ENCODE measurements at regions not wholly inside any gene's neighbourhood (a gene's known extent, or its start where the extent isn't known, plus 50 kb on each side); places are given as distances from the start of the nearest gene placed in this dataset.
"Not testable (repeated sequence)": the region's sequence is repeated elsewhere in the genome, so short reads cannot be mapped to it uniquely, and the experiment has no call there.

DNA sequence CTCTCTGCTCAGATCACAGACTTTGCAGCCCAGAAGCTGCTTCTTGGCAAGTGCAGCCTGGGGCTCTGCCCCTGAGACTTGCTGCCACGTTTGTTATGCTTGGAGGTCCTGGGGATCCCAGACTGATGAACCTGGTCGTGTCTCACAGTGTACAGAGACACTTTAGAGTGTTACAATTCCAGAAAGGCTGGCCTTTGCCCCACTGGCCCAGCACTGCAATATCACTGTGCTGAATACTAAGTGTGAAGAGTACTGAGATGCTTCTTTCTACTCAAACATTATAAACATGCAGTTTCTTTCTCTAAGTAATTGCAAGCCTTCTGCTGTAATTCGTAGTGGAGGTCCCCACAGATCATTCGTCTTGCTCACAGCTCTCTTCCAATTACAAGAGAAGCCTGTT lies 133.2 kb downstream of the MAP3K21 start:
- POLR2A ChIA-PET: no interaction called here
- H3K27me3 ChIP-seq (ENCODE audit: control insufficient read depth, insufficient read depth, low read length): no peaks in the 10 kb centered on the region
- H3K4me3 ChIP-seq (ENCODE audit: low read depth, low read length): no peak overlapping the region
- CTCF ChIA-PET: no interaction called here
- H3K27ac ChIP-seq (ENCODE audit: low read depth, low read length): no peak overlapping the region
- DNase-seq (ENCODE audit: low read depth, low spot score): no peak
- H3K9me3 ChIP-seq (ENCODE audit: control insufficient read depth, insufficient read depth, low read length): peaks cover 12% of the 10 kb centered on the region
- TF ChIP-seq, protein P1, sequence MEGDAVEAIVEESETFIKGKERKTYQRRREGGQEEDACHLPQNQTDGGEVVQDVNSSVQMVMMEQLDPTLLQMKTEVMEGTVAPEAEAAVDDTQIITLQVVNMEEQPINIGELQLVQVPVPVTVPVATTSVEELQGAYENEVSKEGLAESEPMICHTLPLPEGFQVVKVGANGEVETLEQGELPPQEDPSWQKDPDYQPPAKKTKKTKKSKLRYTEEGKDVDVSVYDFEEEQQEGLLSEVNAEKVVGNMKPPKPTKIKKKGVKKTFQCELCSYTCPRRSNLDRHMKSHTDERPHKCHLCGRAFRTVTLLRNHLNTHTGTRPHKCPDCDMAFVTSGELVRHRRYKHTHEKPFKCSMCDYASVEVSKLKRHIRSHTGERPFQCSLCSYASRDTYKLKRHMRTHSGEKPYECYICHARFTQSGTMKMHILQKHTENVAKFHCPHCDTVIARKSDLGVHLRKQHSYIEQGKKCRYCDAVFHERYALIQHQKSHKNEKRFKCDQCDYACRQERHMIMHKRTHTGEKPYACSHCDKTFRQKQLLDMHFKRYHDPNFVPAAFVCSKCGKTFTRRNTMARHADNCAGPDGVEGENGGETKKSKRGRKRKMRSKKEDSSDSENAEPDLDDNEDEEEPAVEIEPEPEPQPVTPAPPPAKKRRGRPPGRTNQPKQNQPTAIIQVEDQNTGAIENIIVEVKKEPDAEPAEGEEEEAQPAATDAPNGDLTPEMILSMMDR (IDR thresholded peaks at IDR 0.05; ENCODE audit: low read depth, low read length): no peak

DNA sequence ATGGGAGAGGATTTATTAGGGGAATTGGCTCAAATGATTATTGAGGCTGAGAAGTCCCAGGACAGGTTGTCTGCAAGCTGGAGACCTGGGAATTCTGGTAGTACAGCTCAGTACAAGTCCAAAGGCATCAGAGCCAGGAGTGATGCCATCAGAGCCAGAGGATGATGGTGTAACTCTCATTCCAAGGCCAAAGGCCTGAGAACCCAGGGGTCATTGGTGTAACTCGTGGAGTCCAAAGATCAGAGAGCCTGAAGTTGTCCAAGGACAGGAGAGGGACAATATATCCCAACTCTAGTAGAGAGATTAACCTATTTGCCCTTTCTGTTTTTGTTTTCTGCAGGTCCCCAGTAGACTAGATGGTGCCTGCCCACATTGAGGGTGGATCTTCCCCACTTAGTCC lies 134.3 kb downstream of the MAP3K21 start:
- ChIA-PET POLR2A (no interaction called here), CTCF (no interaction called here)
- H3K27ac ChIP-seq (ENCODE audit: low read depth, low read length): no peak overlapping the region
- no peaks in the 10 kb centered on the region for H3K27me3 ChIP-seq (ENCODE audit: control insufficient read depth, insufficient read depth, low read length)
- no peak for DNase-seq (ENCODE audit: low read depth, low spot score)
- no peak overlapping the region for H3K4me3 ChIP-seq (ENCODE audit: low read depth, low read length)
- peaks cover 18% of the 10 kb centered on the region for H3K9me3 ChIP-seq (ENCODE audit: control insufficient read depth, insufficient read depth, low read length)
- TF ChIP-seq, protein P1 (IDR thresholded peaks at IDR 0.05; ENCODE audit: low read depth, low read length): no peak

DNA sequence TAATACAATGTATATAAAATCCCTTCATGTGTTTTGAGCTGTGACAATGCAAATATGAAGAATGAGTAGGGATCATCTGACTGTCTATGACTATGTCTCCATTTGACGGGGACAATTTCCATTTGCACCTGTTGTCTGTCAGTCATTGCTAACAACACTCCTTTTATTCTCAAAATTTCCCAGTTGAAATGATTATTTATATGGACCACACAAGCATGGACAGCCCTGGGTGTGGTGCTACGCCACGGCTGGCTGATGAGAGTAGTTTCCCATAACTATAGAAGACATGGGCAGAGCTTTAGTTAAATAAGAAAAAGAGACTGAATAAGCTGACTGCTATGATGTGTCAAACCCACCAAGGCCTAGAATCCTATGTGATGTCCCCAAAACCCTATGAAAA lies 135.8 kb downstream of the MAP3K21 start:
- DNase-seq (ENCODE audit: low read depth, low spot score): no peak
- Histone ChIP-seq H3K4me3 (ENCODE audit: low read depth, low read length) (no peak overlapping the region), H3K27ac (ENCODE audit: low read depth, low read length) (no peak overlapping the region), H3K9me3 (ENCODE audit: control insufficient read depth, insufficient read depth, low read length) (peaks cover 18% of the 10 kb centered on the region), H3K27me3 (ENCODE audit: control insufficient read depth, insufficient read depth, low read length) (no peaks in the 10 kb centered on the region)
- TF ChIP-seq, protein P1 (IDR thresholded peaks at IDR 0.05; ENCODE audit: low read depth, low read length): no peak
- ChIA-PET CTCF (no interaction called here), POLR2A (no interaction called here)

DNA sequence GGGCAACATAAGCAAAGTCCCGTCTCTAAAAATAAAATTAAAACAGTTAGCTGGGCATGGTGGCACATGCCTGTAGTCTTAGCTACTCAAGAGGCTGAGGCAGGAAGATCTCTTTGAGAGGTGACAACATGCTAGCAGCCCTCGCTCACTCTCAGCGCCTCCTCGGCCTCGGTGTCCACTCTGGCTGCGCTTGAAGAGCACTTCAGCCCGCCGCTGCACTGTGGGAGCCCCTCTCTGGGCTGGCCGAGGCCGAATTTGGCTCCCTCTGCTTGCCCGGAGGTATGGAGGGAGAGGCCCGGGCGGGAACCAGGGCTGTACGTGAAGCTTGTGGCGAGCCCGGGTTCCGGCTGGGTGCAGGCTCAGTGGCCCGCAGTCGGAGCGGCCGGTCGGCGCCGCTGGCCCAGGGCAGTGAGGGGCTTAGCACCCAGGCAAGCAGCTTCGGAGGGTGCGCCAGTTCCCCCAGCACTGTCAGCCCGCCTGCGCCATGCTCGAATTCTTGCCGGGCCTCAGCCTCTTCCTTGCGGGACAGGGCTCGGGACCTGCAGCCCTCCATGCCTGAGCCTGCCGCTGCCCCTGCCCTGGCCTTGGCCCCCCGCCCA lies 138.3 kb downstream of the MAP3K21 start:
- ChIA-PET CTCF (no interaction called here), POLR2A (no interaction called here)
- DNase-seq (ENCODE audit: low read depth, low spot score): no peak
- H3K4me3 ChIP-seq (ENCODE audit: low read depth, low read length): no peak overlapping the region
- no peaks in the 10 kb centered on the region for H3K27me3 ChIP-seq (ENCODE audit: control insufficient read depth, insufficient read depth, low read length)
- TF ChIP-seq, protein P1 (IDR thresholded peaks at IDR 0.05; ENCODE audit: low read depth, low read length): no peak
- H3K9me3 ChIP-seq (ENCODE audit: control insufficient read depth, insufficient read depth, low read length): peaks cover 11% of the 10 kb centered on the region
- no peak overlapping the region for H3K27ac ChIP-seq (ENCODE audit: low read depth, low read length)

DNA sequence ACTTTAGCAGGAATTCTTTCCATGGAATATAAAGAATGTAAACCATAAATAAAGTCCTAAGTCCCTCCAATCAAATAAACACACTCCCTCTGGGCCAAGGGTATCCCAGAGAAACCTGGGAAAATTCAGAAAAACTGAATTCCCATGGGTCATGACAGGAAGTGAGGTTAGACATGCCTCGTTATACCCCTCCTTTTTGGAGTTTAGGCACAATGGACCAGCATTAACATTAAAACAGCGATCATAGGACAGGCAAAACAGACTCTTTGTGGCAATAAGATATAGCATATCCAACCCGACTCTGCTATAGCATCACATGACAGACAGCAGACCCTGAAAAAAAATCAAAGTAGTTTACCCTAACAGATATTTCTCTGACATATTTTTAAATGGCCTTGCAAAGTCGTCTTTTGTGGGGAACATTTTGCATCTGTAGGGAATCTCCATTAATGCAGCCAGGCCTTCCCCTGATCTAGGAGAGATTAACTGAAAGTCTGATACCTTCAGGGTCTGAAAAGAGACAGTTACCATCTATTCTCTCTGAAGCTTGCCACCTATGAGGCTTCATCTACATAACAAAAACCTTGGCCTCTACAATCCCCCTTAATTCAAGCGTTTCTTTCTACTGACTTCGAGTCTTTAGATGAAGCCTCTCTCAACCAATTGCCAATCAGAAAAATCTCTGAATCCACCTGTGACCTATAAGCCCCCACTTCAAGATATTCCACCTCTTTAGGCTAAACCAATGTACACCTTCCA lies 143.0 kb upstream of the KCNK1 start:
- CTCF ChIA-PET: no interaction called here
- no peaks in the 10 kb centered on the region for H3K27me3 ChIP-seq (ENCODE audit: control insufficient read depth, insufficient read depth, low read length)
- H3K27ac ChIP-seq (ENCODE audit: low read depth, low read length): no peak overlapping the region
- H3K4me3 ChIP-seq (ENCODE audit: low read depth, low read length): no peak overlapping the region
- TF ChIP-seq, protein P1 (IDR thresholded peaks at IDR 0.05; ENCODE audit: low read depth, low read length): no peak
- H3K9me3 ChIP-seq (ENCODE audit: control insufficient read depth, insufficient read depth, low read length): peaks cover 4% of the 10 kb centered on the region
- no peak for DNase-seq (ENCODE audit: low read depth, low spot score)
- POLR2A ChIA-PET: no interaction called here

DNA sequence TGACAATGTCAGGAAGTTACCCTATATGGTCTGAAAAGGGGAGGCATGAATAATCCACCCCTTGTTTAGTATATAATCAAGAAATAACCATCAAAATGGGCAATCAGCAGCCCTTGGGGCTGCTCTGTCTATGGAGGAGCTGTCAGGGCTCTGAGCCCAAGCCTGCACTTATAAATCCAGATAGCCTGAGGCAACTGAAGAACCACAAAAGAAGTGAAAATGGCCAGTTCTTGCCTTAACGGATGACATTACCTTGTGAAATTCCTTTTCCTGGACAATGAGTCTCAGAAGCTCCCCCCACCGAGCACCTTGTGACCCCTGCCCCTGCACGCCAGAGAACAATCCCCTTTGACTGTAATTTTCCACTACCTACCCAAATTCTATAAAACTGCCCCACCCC lies 142.1 kb upstream of the KCNK1 start:
- CTCF ChIA-PET; H3K27me3 ChIP-seq (ENCODE audit: control insufficient read depth, insufficient read depth, low read length); DNase-seq (ENCODE audit: low read depth, low spot score); H3K4me3 ChIP-seq (ENCODE audit: low read depth, low read length); H3K9me3 ChIP-seq (ENCODE audit: control insufficient read depth, insufficient read depth, low read length); POLR2A ChIA-PET; H3K27ac ChIP-seq (ENCODE audit: low read depth, low read length): not testable (repeated sequence)

DNA sequence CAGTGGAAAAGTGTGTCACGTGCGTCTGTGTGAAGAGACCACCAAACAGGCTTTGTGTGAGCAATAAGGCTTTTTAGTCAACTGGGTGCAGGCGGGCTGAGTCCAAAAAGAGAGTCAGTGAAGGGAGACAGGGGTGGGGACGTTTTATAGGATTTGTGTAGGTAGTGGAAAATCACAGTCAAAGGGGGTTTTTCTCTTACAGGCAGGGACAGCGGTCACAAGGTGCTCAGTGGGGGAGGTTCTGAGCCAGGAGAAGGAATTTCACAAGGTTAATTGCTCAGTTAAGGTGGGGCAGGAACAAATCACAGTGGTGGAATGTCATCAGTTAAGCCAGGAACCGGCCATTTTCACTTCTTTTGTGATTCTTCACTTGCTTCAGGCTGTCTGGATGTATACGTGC lies 141.1 kb upstream of the KCNK1 start:
- DNase-seq (ENCODE audit: low read depth, low spot score); POLR2A ChIA-PET; H3K9me3 ChIP-seq (ENCODE audit: control insufficient read depth, insufficient read depth, low read length); CTCF ChIA-PET; H3K4me3 ChIP-seq (ENCODE audit: low read depth, low read length); H3K27me3 ChIP-seq (ENCODE audit: control insufficient read depth, insufficient read depth, low read length); H3K27ac ChIP-seq (ENCODE audit: low read depth, low read length): not testable (repeated sequence)

Measured in AG04450 (cell line).